ENCODE measurements at regions not wholly inside any gene's neighbourhood (a gene's known extent, or its start where the extent isn't known, plus 50 kb on each side); places are given as distances from the start of the nearest gene placed in this dataset.
"Not testable (repeated sequence)": the region's sequence is repeated elsewhere in the genome, so short reads cannot be mapped to it uniquely, and the experiment has no call there.

GRCh38 chr7:3177271-3177670 lies 123.8 kb upstream of the SDK1 start:
- Histone ChIP-seq H3K9me3 (ENCODE audit: control insufficient read depth in 2 of 3, insufficient read depth in 1 of 3, low read length in 3 of 3) (no peaks in the 10 kb centered on the region), H3K36me3 (ENCODE audit: control insufficient read depth in 2 of 3, insufficient read depth in 3 of 3, low read length in 3 of 3) (no peaks in the 10 kb centered on the region), H3K9ac (ENCODE audit: low read length in 3 of 3) (no peak overlapping the region), H3K27me3 (ENCODE audit: control insufficient read depth, insufficient read depth, low read length) (no peaks in the 10 kb centered on the region), H3K4me1 (ENCODE audit: control insufficient read depth in 2 of 3, insufficient read depth in 2 of 3, low read depth in 1 of 3, low read length in 3 of 3) (peaks cover 0 to 2% (median 0%) of the 10 kb centered on the region in 3 donors), H3K4me3 (ENCODE audit: low read length in 3 of 3) (no peak overlapping the region), H3K27ac (ENCODE audit: low read depth in 2 of 2, low read length in 2 of 2) (no peak overlapping the region)
- intact Hi-C loops (cut with DNase I), result no loop called here
- DNase-seq (no peak), FAIRE-seq (no peak)
- TF ChIP-seq CTCF (IDR thresholded peaks at IDR 0.05; ENCODE audit: borderline replicate concordance, extremely low read depth, insufficient read depth), result no peak

- H3K9me3 ChIP-seq (ENCODE audit: control insufficient read depth in 2 of 3, insufficient read depth in 1 of 3, low read length in 3 of 3), result peaks cover 0 to 6% (median 0%) of the 10 kb centered on the region in 3 donors
- no peak overlapping the region for H3K4me3 ChIP-seq (ENCODE audit: low read length in 3 of 3)
- H3K36me3 ChIP-seq (ENCODE audit: control insufficient read depth in 2 of 3, insufficient read depth in 3 of 3, low read length in 3 of 3), result no peaks in the 10 kb centered on the region
- H3K4me1 ChIP-seq (ENCODE audit: control insufficient read depth in 2 of 3, insufficient read depth in 2 of 3, low read depth in 1 of 3, low read length in 3 of 3), result peaks cover 0 to 2% (median 0%) of the 10 kb centered on the region in 3 donors
- H3K27ac ChIP-seq (ENCODE audit: low read depth in 2 of 2, low read length in 2 of 2), result no peak overlapping the region
- intact Hi-C loops (cut with DNase I), result no loop called here
- no peak for TF ChIP-seq CTCF (IDR thresholded peaks at IDR 0.05; ENCODE audit: borderline replicate concordance, extremely low read depth, insufficient read depth)
- peak in 1 of 5 donors; percentile 22 for DNase-seq
- no peak for FAIRE-seq
- H3K9ac ChIP-seq (ENCODE audit: low read length in 3 of 3), result no peak overlapping the region
- no peaks in the 10 kb centered on the region for H3K27me3 ChIP-seq (ENCODE audit: control insufficient read depth, insufficient read depth, low read length)
These were observed 121.6 kb upstream of the SDK1 start for GRCh38 chr7:3179456-3179855.

GRCh38 chr7:3180604-3181003 lies 120.4 kb upstream of the SDK1 start:
- no peak overlapping the region for H3K27ac ChIP-seq (ENCODE audit: low read depth in 2 of 2, low read length in 2 of 2)
- no peaks in the 10 kb centered on the region for H3K36me3 ChIP-seq (ENCODE audit: control insufficient read depth in 2 of 3, insufficient read depth in 3 of 3, low read length in 3 of 3)
- TF ChIP-seq CTCF (IDR thresholded peaks at IDR 0.05; ENCODE audit: borderline replicate concordance, extremely low read depth, insufficient read depth), result no peak
- intact Hi-C loops (cut with DNase I), result no loop called here
- H3K9ac ChIP-seq (ENCODE audit: low read length in 3 of 3), result no peak overlapping the region
- H3K4me1 ChIP-seq (ENCODE audit: control insufficient read depth in 2 of 3, insufficient read depth in 2 of 3, low read depth in 1 of 3, low read length in 3 of 3), result peaks cover 0 to 2% (median 0%) of the 10 kb centered on the region in 3 donors
- no peak overlapping the region for H3K4me3 ChIP-seq (ENCODE audit: low read length in 3 of 3)
- H3K27me3 ChIP-seq (ENCODE audit: control insufficient read depth, insufficient read depth, low read length), result no peaks in the 10 kb centered on the region
- H3K9me3 ChIP-seq (ENCODE audit: control insufficient read depth in 2 of 3, insufficient read depth in 1 of 3, low read length in 3 of 3), result peaks cover 0 to 6% (median 0%) of the 10 kb centered on the region in 3 donors
- no peak for DNase-seq
- no peak for FAIRE-seq

- H3K27me3 ChIP-seq (ENCODE audit: control insufficient read depth, insufficient read depth, low read length); FAIRE-seq; H3K9me3 ChIP-seq (ENCODE audit: control insufficient read depth in 2 of 3, insufficient read depth in 1 of 3, low read length in 3 of 3); H3K4me1 ChIP-seq (ENCODE audit: control insufficient read depth in 2 of 3, insufficient read depth in 2 of 3, low read depth in 1 of 3, low read length in 3 of 3); H3K4me3 ChIP-seq (ENCODE audit: low read length in 3 of 3); H3K27ac ChIP-seq (ENCODE audit: low read depth in 2 of 2, low read length in 2 of 2); intact Hi-C loops (cut with DNase I); H3K9ac ChIP-seq (ENCODE audit: low read length in 3 of 3); H3K36me3 ChIP-seq (ENCODE audit: control insufficient read depth in 2 of 3, insufficient read depth in 3 of 3, low read length in 3 of 3): not testable (repeated sequence)
- DNase-seq, result peak in 1 of 5 donors; percentile 13
These were observed 119.0 kb upstream of the SDK1 start for GRCh38 chr7:3182055-3182454.

Measured in kidney (tissue), 13 donors.